ENCODE measurements at regions not wholly inside any gene's neighbourhood (a gene's known extent, or its start where the extent isn't known, plus 50 kb on each side); places are given as distances from the start of the nearest gene placed in this dataset.

- TF ChIP-seq POLR2A (IDR thresholded peaks at IDR 0.05) (no peak), CTCF (IDR thresholded peaks at IDR 0.05) (no peak)
Measured at GRCh38 chr6:113011389-113011788, 664.3 kb downstream of the RFPL4B start.

Data from ovary (tissue), 3 donors.